LHCN-M2 (cell line): ENCODE measurements at regions not wholly inside any gene's neighbourhood (a gene's known extent, or its start where the extent isn't known, plus 50 kb on each side); places are given as distances from the start of the nearest gene placed in this dataset.

Experiments used
- DNase-seq: peaks from one replicate; pipeline ENCODE4 v3.0.0-alpha.2; 2012; ENCODE audit warnings: low read depth

DNA sequence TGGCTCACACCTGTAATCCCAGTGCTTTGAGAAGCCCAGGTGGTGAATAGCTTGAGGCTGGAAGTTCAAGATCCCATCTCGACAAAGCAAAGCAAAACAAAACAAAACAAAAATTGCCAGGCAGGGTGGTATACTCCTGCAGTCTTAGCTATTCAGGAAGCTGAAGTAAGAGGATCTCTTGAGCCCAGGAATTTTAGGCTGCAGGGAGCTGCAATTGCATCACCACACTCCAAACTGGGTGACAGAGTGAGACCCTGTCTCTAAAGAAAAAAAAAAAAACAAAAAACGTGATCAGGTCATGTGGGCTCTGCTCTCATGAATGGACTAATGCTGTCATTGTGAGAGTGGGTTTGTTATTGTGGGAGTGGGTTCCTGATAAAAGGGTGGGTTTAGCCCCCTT, 409.1 kb downstream of the NPIPA7 start:
- no peak for DNase-seq

- no peak for DNase-seq
These were observed 411.7 kb downstream of the NPIPA7 start for GRCh38 chr16:16790597-16790996.

GRCh38 chr16:16791051-16791450, 412.1 kb downstream of the NPIPA7 start:
- DNase-seq: no peak

GRCh38 chr16:16797239-16797638, 418.3 kb downstream of the NPIPA7 start:
- DNase-seq: no peak

DNA sequence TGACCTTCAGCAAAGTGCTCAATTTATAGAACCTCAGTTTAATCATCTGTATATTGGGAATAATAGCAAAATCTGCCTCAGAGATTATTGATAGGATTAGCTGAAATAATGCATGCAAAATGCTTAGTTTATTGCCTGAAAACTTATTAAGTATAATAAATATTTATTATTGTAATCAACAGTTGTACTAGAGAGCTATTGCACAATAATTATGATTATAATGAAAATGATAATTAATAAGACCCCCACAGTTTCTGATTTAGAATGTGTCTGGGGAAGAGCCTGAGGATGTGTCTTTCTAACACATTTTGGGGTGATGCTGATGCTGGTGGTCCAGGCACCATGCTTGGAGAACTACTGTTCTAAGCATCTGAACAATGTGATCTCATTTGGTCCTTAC, 419.6 kb downstream of the NPIPA7 start:
- no peak for DNase-seq

DNA sequence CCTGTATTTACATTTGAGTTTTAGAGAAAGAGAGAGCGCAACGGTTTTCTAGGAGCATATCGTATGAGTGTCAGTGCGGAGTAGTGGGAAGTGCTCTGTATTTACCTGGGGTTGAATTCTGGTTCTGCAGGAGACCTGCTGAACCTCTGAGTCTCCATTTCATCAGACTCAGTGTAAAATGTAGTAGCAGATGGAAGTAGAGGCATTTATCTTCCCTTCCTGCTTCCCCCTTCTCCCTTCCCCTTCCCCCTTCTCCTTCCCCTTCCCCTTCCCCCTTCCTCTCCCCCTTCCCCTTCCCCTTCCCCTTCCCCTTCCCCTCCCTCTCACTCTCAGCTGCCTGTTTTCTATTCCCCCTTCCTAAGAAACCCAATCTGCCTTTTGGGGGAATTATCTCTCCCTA, 426.9 kb downstream of the NPIPA7 start:
- DNase-seq: no peak

- DNase-seq: no peak
These were observed 436.7 kb downstream of the NPIPA7 start for GRCh38 chr16:16815641-16816040.

- DNase-seq: no peak
These were observed 438.3 kb downstream of the NPIPA7 start for GRCh38 chr16:16817196-16817595.

GRCh38 chr16:16821261-16821660, 442.3 kb downstream of the NPIPA7 start:
- no peak for DNase-seq

DNA sequence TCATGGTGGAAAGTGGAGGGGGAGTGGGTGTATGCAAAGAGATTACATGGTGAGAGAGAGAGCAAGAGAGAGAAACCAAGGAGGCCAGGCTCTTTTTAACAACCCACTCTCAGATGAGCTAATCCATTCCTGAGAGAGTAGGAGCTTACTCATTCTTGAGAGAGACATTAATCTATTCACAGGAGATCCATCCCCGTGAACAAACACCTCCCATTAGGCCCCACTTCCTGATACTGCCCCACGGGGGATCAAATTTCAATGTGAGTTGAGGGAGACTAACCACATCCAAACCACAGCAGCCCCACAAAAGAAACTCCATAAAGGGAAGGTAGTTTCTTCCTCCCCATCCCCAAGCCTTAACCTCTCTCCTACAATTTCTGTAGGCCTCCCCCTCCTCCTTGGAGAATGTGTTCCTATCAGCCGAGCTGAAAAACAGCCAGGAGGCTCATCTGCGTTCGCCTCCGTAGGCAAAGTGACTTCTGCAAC, 450.0 kb downstream of the NPIPA7 start:
- DNase-seq: no peak

- no peak for DNase-seq
These were observed 451.5 kb downstream of the NPIPA7 start for GRCh38 chr16:16830401-16830800.

- no peak for DNase-seq
These were observed 452.0 kb downstream of the NPIPA7 start for GRCh38 chr16:16830973-16831372.

DNA sequence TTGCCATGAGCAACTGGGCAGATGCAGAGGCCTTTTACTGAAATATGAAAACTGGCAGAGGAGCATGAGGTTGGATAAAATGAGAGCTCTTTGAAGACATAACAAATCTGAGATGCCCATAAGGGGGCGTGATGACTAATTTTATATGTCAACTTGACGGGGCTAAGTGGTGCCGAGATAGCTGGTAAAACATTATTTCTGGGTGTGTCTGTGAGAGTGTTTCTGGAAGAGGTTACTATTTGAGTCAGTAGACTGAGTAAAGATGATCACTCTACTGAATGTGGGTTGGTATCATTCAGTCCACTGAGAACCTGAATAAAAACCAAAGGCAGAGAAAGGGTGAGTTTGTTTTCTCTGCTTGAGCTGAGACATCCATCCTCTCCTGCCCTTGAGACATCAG, 454.2 kb downstream of the NPIPA7 start:
- DNase-seq: no peak

DNA sequence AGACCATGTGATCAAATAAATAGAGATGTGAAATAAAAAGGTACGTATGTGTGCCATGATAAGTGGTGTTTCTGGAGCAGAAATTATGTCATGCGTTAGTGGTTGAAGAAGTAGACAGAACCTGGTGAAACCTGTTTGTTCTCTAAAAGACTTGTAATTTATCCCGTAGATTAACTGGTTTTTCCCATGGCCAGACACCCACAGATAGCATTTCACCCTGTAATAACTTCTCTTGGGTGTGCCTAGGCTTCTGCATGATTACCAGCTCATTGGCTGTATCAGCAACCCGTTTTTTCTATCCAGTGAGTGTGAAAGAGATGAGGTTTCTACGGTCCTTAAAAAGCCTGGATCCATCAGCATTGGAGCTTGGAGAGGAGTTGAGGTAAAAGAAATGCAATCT, 471.3 kb downstream of the NPIPA7 start:
- no peak for DNase-seq

GRCh38 chr16:16857012-16857411, 478.1 kb downstream of the NPIPA7 start:
- DNase-seq: no peak

- DNase-seq: no peak
These were observed 478.8 kb downstream of the NPIPA7 start for GRCh38 chr16:16857603-16858283.

GRCh38 chr16:16861546-16861945, 482.6 kb downstream of the NPIPA7 start:
- peak; percentile 1 for DNase-seq

DNA sequence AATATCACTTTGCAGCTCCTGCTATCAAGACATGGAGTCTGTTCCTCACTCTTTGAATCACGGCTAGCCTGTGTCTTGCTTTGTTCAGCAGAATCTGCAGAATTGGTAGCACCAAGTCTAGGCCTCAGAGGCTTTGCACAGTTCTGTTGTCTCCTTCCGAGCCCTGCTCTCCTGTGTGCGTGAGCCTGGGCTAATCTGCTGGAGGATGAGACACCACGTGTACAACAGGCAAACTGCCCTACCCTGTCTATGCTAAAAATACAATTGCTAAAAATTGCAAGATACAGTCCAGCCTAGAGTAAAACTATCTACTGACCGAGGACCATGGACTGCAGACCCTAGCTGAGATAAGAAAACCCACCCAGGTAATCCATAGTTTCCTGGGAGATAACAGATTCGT, 484.7 kb downstream of the NPIPA7 start:
- DNase-seq: no peak

- no peak for DNase-seq
These were observed 485.6 kb downstream of the NPIPA7 start for GRCh38 chr16:16864536-16864935.

GRCh38 chr16:16865374-16865773, 486.4 kb downstream of the NPIPA7 start:
- DNase-seq: no peak

DNA sequence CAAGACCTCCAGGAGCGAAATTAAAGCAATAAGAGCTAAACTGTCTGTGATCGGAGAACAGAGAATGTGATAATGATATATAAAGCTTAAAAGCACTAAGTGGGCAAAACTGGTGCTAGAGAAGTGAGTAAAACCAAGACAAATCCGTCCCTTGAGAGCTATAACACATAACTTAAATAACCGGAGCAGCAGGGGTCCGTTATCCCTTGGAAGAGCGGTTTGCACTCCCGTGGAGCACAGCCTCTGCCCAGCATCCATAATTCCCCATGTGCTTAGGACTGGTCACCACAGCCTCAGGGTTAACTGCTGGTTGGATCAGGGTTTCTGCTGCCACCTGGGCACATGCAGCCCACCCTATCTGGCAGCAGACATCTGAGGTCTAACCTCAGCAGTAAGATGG, 489.0 kb downstream of the NPIPA7 start:
- DNase-seq: no peak

- DNase-seq: no peak
These were observed 489.8 kb downstream of the NPIPA7 start for GRCh38 chr16:16868727-16869126.

DNA sequence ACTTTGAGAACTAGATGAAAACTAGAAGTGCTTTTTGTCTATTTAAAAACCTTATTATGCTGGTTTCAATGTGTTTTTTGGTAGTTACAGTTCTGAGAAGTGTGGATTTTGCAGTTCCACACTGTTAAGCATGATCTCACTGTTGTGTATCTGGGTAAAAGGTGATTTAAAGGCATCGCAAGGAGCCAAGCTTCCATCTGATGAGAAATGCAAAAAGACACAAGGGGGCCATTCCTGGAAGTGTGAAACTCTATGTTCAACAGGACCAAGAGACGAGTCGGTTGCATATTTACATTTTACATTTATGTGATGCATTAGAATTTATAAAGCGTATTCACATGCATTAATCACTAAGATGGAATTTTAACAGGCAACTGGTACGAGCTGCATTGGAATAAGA, 490.8 kb downstream of the NPIPA7 start:
- DNase-seq: no peak

- DNase-seq: no peak
These were observed 492.3 kb downstream of the NPIPA7 start for GRCh38 chr16:16871196-16871595.
